Stimulated activated CD4-positive, alpha-beta T cell treated with anti-CD3 and anti-CD28 coated beads, Interleukin-15, amount 100 ng/mL, for 48 hours (primary cell): ENCODE measurements at regions not wholly inside any gene's neighbourhood (a gene's known extent, or its start where the extent isn't known, plus 50 kb on each side); places are given as distances from the start of the nearest gene placed in this dataset.

Experiments
- DNase-seq, 2 donors: peaks; one replicate each; pipeline ENCODE4 v3.0.0-alpha.2; 2020; ENCODE audit warnings: low read depth in 2 of 2

DNA sequence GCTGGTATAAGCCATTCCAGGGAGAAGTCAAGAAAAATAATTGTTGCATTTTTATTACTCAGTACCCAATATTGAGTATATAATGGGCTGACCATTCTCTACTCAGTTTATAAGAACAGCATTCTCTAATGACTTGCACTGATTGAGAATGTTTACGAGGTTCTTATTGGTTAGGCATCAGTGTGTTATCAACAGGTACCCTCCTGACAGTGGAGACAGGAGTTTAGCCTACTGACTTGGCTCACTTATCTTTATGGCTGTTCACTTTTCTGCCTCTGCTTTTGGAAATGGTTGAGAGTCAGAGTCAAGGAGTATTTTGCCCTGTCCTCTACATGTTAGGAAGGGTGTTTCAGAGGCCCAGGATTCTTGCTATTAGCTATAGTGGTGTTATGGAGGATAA lies 228.0 kb upstream of the RGS6 start:
- DNase-seq: no peak

DNA sequence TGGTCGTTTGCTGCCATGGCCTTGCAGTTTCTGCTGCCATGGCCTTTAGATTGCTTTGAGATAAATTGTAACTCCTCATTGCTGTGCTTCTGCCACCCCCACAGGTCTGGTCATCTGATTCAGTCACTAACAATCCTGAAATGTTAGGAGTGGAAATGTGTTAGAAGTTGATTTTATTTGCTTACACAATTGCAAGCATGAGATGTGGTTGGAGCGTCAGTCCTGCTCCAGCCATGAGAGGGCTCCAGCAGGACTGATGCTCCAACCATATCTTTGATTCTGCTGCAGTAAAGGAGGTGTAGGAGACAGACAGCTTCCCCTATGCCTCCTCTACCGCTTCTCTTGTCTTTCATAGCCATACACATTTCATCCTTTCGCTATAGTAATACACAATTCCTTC lies 226.8 kb upstream of the RGS6 start:
- no peak for DNase-seq

DNA sequence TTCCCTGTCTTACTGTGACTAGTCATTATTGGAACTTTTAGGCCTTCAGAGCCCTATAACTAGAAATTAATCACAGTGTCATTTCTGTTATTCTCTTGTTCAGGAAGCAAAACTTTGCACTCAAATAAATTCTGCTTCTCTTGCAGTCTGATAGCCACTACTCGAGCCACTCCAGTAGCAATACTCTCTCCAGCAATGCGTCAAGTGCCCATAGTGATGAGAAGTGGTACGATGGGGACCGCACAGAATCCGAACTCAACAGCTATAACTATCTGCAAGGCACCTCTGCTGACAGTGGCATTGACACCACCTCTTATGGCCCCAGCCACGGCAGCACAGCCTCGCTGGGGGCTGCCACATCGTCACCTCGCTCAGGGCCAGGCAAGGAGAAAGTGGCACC lies 223.2 kb upstream of the RGS6 start:
- DNase-seq: no peak

DNA sequence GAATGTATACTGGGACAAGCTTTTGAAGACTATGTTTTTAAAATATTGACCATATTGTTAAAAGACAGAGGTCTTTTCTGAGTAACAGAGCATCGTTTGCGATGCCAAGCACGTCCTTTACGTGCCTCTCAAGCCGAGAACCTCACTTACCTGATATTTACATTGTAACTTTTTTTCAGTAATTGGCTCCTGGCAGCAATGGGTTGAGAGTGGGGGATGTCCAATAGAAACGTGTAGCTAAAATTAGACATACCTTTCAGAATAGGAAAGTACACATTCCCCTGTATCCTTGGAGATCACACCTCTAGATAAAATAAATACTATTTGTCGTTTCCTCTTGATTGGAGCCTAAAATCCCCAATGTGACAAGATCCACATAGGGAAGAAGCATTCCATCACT lies 222.2 kb upstream of the RGS6 start:
- no peak for DNase-seq

DNA sequence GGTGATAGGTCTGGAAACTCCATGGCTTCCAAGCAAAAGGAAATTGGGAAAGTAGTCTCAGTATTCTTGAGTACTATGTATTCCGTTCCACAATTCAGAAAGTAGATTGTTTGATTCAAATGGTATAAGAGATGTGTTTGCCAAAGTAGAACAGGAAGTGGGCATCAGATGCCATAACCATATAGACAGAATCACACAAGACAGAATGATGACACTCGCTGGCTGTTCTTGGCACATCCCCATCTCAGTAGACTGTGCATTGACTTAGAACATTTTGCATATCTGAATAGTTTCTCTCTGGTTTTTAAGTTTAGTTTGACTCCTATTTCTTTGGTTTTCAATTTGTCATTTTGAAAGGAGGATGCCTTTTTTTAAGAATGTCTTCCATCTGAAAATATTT lies 221.1 kb upstream of the RGS6 start:
- no peak for DNase-seq

DNA sequence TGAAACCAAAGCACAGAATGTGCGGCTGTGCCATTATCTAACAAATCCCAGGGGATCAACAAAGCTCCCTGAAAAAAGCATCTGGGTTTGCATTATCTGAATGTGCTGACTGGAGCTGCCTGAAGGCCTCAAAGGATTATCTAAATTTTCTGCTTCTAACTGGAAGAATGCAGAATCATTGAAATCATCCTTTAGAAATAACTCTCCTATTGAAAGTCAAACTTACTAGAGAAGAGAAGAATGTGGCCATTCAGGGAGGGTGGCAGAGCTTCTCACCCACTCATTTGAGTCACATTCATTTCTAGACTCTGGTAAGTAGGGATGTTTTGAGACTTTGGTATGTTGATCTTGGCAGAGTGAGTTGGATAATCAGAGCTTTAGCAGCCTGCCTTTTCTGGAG lies 220.6 kb upstream of the RGS6 start:
- no peak for DNase-seq

DNA sequence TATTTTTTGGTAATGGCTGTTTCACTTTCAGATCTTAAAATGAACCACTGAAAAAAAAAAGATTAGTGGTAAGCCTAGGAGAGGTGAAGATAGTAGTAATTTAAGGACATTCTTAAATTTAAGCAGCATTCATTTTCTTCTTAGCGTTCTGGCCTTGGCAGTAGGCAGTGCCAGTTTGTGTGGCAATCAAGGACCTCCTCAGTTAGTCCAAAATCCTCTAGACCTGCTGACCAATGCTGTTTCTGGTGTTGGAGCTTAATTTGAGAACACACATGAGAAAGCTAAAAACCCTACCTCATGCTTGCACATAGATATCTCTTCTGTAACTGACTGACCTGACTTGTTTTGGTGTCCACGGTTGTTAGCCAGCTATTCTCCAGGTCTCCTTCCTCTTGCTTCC lies 219.8 kb upstream of the RGS6 start:
- no peak for DNase-seq

DNA sequence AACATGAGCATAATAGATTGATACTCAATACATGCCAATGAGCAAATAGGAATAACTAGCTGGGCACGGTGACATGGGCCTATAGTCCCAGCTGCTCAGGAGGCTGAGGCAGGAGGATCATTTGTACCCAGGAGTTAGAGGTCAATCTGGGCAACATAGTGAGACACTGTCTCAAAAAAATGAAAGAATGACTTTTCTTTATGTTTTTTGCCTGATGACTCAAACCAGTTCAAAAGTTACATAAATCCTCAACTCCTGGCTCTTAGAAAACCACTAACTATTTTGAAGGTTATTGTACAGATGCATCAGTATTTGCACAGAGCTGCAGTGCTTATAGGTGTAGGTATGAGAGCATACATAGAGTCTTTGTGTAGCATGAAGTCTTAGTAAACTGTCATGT lies 219.2 kb upstream of the RGS6 start:
- no peak for DNase-seq

DNA sequence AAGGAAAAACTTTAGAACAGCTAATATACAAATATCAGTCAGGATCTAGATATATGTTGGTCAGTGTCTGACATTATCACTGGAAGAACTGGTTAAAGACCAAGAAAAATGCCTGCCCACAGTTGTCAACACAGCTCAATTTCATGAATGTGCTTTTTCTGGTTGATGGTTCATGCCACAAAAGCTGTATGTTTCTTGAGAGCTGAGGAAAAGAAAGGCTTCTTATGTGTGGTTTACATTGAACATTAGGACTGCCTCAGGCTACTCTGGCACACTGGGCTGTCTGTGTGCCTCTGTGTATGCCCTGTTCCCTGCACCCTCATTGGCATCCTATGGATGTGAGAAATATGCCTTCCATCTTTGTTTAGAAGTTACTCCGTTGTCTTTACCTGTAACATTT lies 218.8 kb upstream of the RGS6 start:
- no peak for DNase-seq

DNA sequence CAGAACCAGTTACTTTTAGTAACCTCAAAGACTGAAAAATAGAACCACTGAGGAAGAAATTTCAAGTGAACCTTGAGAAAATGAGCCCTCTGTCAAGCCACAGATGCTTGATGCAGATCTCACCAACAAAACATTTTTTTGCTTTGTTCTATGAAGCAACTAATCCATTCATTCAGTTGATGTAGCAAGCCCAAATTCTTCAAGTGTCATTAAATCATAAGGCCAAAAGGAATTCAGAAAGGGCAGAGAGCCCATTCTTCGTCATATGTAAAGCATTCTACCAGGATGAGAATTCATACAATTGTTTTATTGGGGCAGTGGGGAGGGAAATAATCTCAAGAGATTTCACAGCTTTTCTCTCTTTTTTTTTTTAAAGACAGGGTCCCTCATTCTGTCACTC lies 218.0 kb upstream of the RGS6 start:
- DNase-seq: no peak

DNA sequence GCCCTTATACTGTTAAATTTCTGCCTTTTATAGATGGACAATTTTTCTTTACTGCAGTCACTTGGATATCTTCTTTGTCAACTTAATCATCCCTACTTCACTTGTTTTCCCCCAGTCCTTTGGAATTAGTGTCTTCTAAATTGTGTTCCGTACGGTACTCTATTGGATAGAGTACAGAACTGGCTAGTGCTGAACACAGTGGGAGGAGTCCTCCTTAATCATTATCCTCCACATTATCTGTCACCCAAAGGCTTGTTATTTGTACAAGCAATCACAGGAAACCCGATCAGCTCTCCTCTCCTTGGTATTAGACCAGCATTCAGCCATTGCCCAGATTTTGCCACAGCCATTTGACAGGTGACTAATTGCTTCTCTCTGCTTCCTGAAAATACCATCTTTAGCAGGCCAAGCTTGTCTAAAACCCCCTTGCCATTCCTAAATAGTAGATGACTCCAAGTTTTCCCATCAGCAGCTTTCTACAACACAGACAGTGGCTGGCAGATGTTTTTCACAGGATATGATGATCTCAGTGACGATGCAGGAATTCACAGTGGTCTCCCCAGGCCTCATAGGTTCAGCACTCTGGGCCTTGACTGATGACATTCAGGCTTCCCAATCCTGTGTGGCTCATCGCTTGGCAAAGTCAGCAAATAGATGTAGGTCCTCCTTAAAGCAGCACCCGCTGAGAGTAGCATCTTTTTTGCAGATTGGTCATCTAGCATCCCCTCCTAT lies 216.0 kb upstream of the RGS6 start:
- no peak for DNase-seq

DNA sequence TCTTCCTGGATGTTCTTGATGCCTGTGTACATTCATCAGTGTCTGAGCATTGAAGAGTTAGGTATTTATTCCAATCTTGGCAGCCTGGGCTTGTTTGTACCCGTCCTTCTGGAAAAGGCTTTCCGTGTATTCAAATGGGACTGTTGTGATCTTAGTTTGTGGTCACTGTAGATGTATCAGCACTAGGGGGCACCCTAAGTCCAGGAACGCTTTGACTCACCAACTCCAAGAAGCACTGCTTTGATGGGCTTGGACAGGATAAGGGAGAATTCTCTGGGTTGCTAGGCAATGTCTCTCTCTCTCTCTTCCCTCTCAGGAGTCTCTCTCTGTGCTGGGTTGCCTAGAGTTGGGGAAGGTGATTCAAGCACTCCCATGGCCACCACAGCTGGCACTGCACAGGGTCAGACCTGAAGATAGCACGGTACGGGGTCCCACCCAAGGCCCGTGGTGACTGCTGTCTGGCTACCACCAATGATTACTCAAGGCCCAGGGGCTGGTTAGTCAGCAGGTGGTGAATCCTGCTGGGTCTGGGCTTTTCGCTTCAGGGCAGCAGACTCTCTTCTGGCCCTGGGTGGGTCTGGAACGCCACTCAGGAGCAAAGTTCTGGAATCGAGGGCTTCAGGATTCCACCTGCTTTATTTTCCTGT lies 211.1 kb upstream of the RGS6 start:
- DNase-seq: no peak

DNA sequence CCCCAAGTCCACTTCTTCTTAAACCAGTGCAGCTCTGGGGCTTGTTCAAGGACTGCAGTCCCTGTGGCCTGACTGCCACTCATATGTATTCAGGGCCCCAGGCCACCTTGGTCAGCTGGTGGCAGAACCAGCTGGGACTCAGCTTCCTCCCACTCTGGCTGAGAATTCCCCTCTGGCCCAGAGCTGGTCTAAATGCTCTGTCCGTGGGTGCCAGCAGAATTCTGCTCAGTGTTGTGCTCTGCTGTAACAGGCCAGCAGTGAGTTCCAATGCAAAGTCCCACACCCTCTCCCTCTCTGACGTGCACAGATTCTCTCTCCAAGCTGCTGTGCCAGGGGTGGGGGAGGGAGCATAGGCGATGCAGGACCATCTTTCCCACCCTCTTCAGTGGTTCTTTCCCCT lies 210.4 kb upstream of the RGS6 start:
- no peak for DNase-seq

DNA sequence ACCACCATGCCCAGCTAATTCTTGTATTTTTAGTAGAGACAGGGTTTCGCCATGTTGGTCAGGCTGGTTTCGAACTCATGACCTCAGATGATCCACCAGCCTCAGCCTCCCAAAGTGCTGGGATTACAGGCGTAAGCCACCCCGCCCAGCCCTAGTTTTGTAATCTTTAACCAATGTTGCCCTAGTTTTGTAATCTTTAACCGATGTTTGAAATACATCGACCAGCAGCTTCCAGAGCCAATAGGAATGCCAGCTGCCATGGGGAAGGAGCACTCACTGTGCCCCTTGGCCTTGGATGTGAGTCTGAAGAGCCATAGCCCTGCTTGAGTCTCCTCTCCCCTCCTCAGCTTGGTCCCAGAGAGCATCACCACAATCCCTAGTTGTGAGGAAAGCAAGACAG lies 209.3 kb upstream of the RGS6 start:
- no peak for DNase-seq

DNA sequence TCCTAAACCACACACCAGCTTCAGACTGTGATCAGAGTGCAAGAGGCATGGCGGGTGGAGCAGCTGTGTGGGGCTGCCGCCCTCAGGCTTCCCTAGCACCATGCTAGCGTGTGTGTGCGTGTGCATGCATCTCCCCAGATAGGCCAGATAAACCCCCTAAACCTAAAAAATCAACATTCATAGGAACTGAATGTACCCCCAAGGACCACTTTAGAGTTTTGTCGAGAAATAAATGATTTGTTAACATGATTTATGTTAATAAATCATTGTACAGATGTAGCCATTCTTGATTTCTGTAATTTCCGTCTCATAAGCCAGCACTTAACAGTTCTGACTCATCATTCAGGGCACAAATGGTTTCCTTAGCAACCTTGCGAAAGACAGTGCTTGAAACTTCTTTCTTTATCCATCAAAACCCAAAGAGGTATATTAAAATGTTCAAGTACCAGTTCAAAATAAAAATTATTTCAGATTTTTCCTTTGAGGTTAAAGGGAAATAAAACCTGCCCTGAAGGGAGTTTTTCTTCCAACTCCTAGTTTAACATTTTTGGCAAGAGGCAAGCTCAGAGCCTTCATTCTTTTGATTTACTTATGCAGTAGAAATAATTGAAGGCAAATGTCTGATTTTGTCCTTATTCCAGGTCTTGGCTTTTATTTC lies 206.2 kb upstream of the RGS6 start:
- no peak for DNase-seq

DNA sequence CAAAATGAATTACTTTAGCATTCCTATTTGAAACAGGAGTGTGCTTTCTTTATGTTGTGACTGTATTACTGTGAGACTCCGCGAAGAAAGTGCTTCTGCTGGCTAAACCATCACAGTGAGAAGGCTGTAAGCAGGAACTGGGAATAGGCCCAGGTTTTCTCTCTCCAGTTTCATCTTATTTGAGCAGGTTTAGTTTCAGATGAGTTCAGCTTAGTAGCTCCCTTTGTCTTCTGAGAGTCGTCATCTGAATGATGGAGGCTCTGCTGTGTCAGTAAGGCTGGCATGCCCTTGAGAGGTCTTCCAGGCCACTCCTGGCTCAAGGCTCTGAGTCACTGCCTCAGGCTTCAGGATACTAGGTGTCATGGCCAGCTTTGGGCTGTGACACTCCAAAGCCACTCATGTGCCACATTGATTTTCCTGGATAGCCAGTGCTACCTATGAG lies 205.6 kb upstream of the RGS6 start:
- DNase-seq: no peak

DNA sequence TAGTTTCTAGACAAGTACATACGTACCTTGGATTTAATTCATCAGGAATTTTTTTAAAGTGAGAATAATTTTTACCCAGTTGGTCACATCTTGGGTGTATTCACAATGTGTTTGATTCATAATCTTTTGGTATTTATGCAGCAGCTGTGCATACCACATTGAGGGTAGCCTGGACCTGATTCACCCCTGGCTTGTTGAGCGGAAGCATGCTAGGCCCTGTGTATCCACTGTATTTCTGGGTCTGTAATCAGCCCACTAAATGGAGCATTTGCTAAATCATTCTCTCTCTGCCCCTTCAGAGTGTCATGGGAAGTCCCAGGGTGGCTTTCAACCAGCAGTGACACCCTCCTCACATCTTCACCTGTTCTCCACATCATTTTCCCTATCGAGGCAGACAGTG lies 203.8 kb upstream of the RGS6 start:
- DNase-seq: no peak

DNA sequence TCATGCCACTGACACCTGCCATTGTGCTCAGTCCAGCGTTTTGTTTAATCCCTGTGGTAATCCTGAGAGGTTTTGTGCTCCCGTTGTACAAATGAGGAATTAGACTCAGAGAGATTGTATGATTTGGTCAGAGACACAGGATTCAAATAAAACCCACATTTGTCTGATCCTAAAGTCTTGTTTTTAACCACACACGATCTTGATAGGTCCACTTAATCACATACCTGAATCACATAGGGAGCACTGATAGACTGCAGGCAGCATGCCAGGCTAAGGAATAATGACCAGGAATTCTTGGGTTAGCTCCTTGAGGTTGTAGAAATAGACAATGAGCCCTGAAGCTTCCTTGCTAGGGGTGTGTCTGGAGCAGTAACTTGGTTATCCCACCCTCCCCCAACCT lies 202.6 kb upstream of the RGS6 start:
- DNase-seq: no peak

DNA sequence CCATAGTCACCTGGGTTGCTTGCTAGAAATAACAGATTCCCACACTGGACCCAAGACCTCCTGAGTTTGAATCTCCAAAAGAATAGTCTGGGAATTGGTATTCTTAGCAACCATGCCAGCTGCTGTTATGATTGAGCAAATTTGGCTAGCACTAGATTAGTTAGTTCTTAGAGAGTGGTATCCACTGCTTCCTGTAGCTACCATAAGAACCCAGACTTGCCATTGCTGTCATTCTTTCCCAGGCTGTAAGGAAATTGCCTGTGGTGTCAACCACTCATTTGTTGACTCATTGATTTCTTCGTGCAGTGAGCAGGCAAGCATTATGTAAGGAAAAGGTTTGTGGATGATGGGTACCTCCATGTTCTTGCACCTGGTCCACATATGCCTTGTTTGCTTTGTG lies 201.8 kb upstream of the RGS6 start:
- no peak for DNase-seq

DNA sequence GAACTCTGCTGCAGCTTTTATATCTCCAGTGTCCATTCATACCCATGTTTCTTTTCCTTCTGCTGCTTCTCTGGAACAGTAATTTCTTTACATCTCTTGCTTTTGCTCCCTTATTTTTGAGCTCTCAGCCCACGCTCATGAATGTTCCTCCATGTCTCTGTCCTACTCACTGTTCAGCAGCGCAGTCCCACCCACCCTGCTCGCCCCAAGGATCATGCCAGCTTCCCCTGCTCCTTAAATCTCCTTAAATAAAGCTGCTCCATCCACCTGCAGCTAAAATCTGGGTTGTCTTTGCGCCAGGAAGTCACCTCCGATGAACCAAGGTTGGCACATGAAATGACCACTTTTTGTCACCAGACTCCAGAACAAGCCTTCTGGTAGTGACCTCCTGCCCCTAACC lies 201.1 kb upstream of the RGS6 start:
- no peak for DNase-seq

DNA sequence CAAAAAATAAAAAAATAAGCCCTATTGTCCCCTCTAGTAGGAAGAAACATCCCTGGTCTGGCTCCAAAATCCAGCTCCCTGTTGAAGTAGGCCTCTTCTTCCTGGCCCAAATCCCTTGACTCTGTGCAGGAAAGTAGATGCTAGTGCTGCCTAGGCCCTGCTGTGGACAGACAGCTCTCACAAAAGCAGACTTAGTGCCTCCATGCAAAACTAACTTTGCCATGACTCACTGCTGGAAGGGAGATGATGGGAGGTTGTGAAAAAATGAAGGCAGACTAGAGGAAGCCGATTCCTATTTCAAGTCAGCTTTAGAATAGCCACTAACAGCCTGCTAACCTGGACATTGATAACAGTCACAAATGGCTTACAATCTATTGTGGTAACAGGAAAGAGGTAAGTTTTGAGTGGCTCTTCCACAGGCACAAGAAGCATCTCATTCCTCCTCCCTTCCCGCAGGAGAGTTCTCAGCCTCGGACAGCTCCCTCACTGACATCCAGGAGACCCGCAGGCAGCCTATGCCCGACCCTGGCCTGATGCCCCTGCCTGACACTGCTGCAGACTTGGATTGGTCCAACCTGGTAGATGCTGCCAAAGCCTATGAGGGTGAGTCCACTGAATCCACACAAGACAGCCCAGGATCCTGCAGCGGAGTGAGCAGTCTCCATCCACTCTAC lies 198.9 kb upstream of the RGS6 start:
- no peak for DNase-seq

DNA sequence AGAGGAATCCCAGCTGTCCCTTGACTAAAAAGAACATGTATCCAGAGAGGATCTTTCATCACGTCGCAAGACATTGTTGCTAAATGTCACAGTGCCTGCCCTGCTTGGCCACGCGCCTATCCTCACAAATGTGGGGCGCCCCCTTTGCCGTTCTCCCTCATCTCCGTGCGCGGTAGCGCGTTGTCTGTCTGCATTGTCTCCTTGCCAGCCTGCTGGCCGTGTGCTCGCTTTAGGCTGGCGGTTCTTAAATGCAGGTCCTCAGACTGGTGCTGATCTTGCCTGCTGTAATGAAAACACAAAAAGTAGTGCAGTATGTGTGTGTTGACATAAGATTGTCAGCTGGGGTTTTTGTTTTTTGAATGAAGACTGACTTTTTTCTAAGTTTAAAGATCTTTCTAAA lies 198.2 kb upstream of the RGS6 start:
- no peak for DNase-seq

DNA sequence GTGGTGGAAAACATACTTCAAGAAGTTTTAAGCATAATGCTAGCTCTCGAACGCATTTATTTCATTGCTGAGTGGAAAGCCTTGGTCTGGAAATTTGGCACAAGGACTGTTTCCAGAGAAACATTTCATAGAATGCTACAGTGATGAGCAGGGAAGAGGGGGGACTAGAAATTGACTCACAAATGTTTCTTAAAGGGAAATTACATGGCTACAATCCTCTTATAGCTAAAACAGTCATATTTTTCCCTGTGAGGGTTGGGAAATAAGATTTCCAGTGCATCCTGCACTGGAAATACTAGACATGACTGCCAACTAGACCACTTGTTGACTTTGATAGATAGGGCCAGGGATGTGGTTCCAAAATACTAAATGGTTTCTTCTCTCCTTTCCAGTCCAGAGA lies 197.3 kb upstream of the RGS6 start:
- no peak for DNase-seq
